ENCODE measurements at regions not wholly inside any gene's neighbourhood (a gene's known extent, or its start where the extent isn't known, plus 50 kb on each side); places are given as distances from the start of the nearest gene placed in this dataset.

DNA sequence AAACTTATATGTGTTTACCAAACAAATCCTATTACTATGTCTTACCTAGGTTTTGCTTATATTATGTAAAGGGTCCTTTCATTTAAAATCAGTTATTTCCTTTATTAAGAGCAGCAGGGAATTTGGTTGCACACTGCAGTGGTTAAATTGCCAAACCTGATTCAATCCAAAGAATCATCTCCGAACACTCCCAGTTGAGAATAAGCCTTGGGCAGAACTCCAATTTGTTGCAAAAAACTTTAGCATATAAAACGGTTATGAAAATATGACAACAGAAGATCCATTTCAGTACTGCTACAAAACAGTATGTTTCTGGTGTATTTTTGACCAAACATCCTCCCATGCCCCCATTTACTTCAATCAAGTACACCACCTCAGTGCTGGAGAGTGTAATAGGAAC lies 587.0 kb upstream of the GRAMD2B start:
- no peak for DNase-seq (ENCODE audit: low spot score)

DNA sequence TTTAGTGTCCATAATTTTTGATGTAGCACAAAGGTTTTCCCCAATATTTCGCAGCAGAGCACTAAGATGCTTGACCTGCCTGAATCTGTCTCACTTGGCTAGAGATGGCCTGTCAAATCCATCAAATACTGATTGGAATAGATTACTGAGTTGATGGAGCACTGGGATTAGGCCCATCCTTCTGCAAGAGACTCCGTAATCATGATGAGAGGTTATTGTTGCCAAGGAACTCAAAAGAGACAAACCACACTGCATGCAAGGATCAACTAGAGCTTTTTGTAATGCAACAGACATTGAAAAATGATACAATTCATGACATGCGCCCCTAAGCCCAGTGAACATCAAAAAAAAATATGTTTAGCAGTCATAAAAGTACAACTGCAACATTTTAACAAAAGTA lies 585.3 kb upstream of the GRAMD2B start:
- no peak for DNase-seq (ENCODE audit: low spot score)

DNA sequence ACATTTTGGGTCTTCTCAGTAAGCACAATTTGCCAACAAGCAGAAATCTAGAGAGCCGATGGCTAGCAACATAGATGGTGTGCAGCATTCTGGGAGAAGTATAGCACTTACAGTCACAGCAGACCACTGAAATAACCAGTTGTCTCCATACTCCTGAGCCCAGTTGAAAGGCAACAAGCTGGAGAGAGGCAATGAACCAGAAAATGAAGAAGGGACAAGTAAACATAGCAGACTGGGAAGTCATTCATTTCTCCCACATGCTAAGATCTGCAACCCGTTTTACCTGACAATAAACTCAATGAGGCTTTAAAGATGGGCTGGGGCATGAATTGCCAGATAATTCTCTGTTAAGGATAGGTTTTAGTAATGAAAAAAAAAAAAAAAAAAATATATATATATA lies 575.6 kb upstream of the GRAMD2B start:
- no peak for DNase-seq (ENCODE audit: low spot score)

DNA sequence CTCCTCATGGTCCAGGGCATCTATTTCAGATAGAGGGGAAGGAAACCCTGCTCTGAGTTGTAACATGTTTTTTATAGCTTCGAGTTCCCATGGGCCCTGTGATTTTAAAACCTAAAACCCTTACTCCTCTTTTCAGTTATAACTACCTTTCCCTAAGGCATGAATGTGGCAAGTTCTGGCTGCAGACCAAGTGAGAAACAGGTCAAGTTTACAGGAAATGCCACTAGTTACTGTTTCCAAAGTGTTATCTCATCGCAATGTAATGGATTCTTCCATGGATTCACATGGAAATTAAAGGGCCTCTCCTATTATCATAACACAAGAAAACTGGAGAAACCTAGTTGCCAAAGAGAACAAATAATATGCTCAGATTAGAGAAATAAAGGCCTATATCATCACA lies 574.5 kb upstream of the GRAMD2B start:
- DNase-seq (ENCODE audit: low spot score): no peak

DNA sequence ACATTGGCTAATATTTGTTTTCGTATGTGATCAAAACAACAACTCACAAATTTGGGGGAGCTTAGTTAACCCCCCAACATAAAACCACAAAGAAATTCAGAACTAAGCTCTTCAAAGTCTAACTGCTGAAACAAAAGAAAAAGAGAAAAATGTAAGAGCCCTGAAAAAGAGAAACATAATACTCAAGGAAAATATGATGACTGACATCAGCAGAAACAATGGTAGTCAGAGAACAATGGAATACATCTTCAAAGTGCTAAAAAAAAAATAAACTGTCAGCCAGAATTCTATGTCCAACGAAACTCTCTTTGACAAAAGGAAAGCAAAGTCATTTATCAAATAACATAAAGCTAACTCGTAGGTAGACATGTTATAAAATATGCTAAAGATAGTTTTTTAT lies 566.3 kb upstream of the GRAMD2B start:
- no peak for DNase-seq (ENCODE audit: low spot score)

DNA sequence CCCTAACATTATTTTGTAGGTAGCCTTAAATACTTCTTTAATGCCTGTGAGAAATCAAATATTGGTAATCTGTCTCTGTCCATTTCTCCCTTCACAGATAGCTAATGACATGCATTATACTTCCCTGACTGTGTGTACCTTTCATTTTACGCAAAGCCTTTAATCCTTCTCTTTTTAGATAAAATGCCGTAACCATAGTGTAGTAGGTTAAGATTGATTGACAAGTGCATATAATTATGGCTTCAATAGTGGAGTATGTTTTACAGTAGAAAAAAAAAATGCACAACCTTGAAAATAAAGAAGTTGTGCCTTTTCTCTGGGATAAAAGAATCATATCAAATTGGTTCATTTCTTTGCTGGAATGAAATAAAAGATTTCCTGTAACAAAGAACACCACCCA lies 559.6 kb upstream of the GRAMD2B start:
- DNase-seq (ENCODE audit: low spot score): no peak

DNA sequence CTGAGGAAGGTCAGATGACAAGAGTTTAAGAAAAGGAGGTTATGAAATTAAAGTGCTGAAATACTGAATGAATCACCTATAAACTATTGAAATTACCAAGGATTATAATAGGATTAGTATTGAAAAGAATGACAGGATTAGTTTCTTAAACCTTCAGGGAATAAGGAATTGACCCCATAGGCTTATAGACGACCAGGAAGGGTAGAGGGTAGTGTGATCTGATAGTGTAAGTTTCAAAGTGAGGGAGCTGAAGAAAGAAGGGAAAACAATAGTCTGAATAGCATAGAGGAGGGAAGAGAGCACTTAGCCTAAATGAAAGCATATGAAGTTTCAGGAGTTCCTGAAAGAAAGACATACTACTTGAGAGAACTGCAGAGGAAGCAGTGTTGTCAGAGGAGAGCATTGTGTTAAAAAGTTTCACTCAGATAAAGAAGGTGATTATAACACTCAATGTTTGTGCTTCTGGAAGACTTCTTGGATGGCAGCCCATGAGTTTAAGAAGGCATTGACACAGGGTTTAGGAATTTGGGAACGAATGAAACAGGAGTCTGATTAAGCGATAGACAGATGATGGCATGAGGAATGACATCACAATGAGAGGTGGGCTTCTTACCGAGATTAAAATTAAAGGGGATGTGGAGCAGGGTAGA lies 557.9 kb upstream of the GRAMD2B start:
- DNase-seq (ENCODE audit: low spot score): no peak

DNA sequence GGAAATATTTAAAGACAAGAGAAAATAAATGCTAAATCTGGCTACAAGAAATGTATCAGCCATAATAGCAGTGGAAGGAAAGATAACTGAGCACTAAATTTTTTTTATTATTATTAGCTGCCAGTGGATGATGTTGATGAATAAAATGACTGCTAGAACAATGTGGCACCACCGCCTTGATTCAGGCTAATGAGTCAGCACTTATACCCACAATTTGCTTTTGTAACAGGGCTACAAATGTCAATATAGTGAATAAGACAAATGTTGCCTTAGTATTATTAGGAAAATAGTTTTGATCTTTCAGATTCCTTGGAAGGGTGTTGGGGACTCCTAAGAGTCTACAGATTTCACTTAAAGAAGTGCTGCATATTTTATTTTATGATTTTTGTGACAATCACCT lies 555.2 kb upstream of the GRAMD2B start:
- no peak for DNase-seq (ENCODE audit: low spot score)

DNA sequence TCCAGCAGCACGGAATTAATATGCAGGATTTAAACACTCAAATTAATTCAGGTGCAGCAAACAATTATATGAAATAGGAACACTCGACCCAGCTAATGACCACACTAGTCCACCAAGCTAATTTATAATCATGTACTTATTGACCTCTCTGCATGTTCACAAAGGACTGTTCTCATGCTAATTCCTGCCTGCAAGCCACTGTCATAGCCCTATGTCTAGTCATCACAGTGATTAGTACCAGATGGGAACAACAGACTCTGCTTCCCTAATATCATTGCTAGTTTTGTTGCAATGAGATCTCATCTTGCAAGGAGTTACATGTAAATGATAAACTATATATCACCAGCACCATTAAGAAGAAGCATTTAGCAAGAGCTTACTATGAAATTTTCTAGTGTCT lies 553.0 kb upstream of the GRAMD2B start:
- DNase-seq (ENCODE audit: low spot score): no peak

DNA sequence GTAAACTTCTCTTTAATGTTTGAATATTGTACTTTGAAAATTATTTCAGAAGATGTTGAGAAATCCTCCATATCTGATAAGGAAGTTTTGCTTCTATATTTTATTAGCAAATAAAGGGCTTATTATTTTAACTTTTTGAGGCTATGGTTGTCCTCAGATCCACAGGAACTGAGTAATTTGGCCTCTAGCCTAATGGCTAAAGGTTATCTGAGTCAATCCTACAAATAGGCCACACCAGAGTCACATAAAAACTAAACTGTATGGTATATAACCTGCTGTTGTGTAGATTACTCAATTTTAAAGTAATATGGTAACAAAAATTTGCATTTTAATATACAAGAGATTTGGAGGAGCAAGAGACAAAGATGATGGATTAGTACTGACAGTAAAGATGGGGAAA lies 549.2 kb upstream of the GRAMD2B start:
- DNase-seq (ENCODE audit: low spot score): no peak

DNA sequence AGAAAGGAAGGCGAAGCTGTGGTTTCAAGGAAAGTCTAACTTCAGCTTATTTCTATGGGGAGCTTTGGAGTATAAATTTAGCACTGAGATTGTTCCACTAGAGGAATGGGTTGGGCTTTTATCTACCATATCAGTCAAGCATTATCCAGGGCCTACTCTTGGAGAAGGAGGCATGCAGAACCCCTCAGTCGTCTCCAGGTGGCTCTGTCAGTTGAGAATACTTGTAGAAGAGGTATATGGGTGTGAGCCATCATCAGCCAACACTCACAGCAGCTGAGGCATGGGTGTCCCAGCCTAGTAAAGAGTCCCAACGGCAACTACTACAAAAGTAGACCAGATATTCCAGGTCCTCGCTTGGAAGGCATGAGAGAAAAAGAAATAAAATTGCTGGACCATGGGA lies 548.5 kb upstream of the GRAMD2B start:
- no peak for DNase-seq (ENCODE audit: low spot score)

DNA sequence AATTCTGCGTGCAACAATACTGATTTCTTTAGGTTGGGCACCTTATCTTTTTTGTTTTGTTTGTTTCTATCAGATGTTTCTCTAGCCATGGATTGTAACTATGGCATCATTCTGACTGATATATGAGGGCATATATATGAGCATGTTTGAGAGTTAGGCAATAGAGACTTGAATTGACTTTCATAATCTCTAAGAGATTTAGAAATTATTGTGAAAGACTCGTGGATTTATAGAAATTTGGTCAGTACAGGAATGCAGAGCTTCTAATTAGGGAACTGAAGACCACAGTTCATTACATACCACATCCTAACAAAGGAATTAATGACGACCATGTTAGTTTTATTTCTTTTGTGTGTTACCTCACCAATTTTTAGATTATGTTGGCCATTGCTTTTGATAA lies 546.0 kb upstream of the GRAMD2B start:
- DNase-seq (ENCODE audit: low spot score): no peak

DNA sequence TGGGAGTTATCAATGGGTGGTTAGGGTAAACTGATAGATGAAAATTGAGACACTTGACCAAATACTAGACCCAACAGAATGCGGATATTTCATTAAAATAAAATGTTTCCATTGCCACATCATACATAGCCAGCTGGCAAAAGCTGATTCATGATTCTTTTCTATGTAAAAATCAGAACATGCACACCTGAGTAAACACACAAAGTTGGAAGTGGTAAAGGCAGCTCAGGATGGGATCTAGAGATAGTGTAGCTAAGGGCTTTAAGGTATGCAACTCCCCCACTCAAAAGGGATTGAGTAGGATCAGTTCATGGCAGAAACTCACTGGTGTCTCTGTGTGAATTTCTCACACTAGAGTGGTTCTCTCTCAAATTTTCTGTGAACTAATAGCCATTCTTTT lies 541.1 kb upstream of the GRAMD2B start:
- DNase-seq (ENCODE audit: low spot score): no peak

DNA sequence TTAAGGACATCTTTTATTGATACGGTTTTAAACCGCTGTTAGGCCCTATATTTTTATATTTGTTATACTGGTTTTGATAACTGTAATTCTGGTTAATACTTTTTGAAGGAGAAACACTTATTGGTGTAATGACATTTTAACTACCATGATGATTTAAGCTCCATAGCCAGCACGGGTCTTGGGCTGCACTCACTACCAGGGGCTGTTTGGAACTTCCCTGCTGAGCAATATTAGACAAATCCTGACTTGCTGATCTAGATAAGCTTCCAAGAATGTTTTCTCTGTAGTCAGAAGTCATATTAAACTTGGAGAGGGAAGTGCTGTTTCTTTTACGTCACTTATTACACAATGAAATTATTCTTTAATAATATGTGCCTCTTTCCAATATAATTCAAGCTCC lies 540.0 kb upstream of the GRAMD2B start:
- no peak for DNase-seq (ENCODE audit: low spot score)

DNA sequence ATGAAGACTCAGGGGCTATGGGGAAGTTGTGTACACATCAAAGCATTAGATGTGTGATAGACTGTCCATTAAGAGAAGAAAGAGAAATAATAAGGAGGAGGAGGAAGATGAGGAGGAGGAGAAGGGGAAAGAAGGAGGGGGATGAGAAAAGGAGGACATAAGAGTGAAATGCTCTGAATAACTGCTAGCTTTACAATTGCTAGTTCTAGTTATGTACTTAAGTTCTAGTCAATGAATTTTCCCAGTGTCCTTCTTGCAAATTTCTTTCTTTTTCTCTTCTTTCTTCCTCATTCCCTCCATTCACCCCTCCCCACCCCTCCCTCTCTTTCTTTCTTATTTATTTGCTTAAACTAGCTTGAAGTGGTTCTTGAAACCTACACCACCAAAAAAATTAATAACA lies 534.9 kb upstream of the GRAMD2B start:
- no peak for DNase-seq (ENCODE audit: low spot score)

DNA sequence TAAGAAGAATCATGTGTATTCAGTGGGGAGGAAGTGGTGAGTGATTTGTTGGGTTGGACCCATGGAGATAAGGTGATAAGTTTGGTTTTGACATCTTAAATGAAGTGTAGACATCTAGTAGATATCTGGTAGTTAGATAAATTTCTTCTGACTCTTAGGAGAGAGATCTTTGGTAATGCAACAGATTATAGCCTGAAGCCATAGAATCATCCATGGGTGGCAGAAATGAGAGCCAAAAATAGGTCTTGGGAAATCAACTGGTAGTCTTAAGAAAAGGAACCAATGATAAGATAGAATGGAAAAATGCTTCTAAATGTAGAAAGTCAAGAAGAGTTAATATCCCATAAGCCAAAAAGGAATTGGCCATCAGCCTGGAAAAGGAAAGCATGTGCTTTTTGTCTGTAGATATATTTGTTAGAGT lies 532.7 kb upstream of the GRAMD2B start:
- no peak for DNase-seq (ENCODE audit: low spot score)

DNA sequence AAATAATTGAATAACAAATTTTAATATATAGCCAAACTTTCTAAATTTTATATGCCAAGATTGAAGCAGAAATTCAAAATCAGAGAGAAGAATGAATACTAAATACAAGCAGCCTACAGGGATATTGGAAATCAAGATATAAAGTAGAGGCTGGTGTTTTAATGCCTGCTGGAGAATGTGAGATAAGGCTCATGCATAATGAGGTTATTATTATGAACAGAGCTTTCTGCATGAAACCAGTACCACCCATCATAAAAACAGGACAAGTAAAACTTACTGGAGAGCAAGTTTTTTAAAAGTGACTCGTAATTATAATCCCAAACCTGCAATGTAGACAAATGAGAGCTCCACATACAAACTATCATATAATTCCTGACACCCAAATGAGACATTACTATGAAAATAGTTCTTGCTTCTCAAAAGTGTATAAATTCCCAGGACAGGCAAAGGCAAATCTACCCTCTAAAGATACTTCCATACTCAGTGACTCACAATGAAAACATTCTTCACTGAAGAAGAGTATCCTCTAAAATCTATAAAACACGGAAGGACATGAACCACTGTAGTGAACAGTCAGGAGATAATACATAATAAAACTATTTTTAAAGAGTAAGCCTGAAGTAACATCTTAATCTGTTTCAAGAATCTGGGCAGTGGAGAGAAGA lies 532.0 kb upstream of the GRAMD2B start:
- no peak for DNase-seq (ENCODE audit: low spot score)

DNA sequence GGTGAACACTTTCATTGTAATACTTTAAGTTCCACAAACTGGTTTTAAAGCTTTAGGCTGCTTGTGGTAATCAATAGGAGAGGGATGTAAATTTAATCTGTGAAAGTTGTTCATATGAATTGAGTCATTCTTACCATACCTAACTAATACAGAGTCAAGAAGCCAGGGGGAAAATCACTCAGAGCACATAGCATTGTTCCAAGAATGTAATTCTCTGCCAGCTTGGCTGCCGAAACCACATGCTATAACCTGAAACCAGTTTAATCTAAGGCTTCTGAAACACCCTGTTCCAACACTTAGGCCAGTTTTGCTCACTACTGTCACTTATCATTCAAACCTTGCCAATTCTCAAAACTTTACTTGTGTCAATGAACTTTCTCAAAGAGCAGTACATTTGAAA lies 528.8 kb upstream of the GRAMD2B start:
- no peak for DNase-seq (ENCODE audit: low spot score)

DNA sequence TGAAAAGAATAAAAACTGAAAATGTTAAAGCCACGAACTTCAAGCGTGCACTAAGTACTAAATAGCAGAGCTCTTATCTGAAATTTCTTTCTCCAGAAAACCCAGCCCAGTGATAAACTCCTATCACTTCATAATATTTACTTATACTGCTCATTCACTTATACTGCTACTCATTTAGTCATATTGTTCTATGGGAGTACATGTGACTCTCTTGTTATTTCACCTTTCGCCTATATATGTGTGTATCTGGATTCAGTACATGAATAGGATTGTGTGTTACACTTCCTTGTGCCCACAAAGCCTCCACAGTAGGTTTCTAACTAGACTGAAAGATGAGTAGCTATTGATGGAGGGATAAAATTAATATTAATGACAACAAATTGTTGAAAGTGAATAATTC lies 526.8 kb upstream of the GRAMD2B start:
- no peak for DNase-seq (ENCODE audit: low spot score)

DNA sequence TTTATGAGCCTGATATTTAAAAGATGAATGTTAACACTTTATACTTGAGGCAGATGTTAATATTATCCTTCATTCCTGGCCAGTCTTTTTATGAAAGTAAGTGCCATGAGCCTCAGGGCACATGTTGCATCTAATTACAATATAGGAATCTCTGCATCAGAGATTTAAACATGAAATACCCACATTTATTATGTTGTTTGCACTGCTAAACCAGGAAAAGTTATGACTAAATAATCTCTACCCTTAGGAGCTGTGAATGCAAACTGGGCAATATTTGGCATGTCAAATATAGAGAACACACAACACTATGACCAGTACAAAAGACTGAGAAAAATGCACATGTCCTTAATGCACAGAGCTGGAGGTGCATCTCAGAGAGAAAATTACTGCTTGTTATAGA lies 526.1 kb upstream of the GRAMD2B start:
- no peak for DNase-seq (ENCODE audit: low spot score)

DNA sequence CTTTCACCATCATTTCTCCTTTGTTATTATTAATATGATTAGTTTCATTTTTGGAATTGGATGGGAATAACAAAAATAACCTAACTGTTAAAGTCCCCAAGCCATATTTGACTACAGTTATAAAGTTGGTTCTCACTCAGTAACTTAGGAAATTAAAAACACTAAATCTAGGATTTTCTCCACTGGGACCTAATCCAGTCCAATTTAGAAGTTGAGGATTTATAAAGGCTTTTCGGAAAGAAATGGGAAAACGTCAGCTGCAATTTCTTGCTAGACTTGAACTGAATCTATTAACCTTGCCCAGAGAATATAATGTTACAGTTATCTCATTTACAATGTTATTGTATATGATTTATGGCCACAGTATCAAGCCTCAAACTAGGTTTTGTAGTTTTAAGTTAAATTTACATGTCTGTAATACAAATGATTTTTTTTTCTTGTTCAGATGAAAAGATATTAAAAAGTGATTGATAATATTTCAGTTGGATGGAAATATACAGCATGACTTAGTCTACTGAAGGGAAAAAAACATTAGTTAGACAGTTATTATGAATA lies 524.3 kb upstream of the GRAMD2B start:
- DNase-seq (ENCODE audit: low spot score): no peak

DNA sequence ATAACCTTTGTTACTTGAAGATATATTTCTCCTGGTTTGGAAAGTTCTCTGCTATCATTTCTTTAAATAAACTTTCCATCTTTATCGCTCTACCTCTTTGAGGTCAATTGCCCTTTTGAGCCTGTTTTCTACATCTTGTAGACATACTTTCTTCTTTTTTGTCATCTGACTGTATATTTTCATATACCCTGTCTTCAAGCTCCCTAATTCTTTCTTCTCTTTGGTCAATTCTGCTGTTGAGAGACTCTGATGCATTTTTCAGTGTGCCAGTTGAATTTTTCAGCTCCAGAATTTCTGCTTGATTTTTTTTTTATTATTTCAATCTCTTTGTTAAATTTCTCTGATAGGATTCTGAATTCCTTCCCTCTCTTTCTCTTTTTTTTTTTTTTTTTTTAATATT lies 511.2 kb upstream of the GRAMD2B start:
- DNase-seq (ENCODE audit: low spot score): no peak

DNA sequence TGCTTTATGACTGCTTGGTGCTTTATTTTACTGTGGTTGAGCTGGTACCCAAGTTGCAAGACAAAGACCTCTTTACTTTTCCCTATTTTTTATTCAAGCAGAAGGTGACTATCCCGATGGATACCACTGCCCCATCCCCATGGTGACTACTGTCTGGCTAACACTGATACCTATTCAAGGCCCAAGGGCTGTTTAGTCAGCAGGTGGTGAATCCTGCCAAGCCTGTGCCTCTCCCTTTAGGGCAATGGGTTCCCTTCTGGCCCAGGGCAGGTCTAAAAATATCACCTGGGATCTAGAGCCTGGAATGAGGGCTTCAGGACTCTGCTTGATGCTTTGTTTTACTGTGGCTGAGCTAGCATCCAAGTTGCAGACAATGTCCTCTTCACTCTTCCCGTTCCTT lies 510.0 kb upstream of the GRAMD2B start:
- no peak for DNase-seq (ENCODE audit: low spot score)

DNA sequence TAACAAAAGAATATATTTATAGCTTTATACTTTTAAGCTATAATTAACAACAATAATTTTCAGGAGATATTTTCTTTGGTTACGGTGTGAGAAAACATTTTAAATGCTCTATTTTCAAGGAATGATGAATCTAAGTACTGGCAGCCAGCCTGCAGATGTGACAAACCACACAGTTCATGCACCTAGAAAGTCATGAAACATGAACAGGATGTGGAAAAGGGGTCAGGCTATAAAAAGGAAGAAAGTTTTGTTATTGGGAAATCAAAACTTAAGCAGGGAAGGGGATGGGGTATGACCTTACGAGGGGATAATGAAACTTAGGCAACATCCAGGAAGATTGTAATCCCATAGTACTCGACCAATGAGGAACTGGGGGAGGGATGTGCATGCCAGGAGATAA lies 508.7 kb upstream of the GRAMD2B start:
- DNase-seq (ENCODE audit: low spot score): no peak

Data from GM03348 (cell line).